ENCODE measurements at regions not wholly inside any gene's neighbourhood (a gene's known extent, or its start where the extent isn't known, plus 50 kb on each side); places are given as distances from the start of the nearest gene placed in this dataset.

DNA sequence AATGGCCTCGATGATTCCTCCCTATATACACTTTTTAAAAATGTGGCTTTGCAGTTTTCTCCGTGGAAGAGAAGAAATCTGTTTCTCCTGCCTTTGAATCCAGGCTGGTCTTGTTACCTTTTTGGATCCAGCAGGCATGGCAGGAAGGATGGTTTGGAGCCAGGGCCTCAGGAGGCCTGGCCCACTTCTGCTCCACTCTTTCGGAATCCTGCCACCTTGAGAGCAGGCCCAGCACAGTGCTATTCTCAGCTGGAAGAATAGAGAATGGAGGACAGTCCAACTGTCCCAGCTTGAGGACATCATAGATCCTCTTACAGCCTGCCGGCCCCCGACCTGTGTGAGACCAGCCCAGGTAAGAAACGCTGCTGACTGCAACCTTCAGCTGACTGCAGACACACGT, 421.5 kb downstream of the FUT8 start:
- DNase-seq = no peak
- Mint-ChIP-seq H3K4me3 (no peak overlapping the region), H3K27me3 (ENCODE audit: insufficient read depth) (peaks cover 38% of the 10 kb centered on the region), H3K27ac (no peak overlapping the region), H3K36me3 (ENCODE audit: low read depth) (no peaks in the 10 kb centered on the region), H3K4me1 (peaks cover 31% of the 10 kb centered on the region), H3K9me3 (no peaks in the 10 kb centered on the region)
- TF ChIP-seq CTCF (conservative IDR thresholded peaks at IDR 0.05) = no peak
- peaks cover 2% of the 10 kb centered on the region for H3K4me1 ChIP-seq (ENCODE audit: control insufficient read depth, insufficient read depth, low read length)
- no peak overlapping the region for H3K4me3 ChIP-seq (ENCODE audit: low read length)
- H3K9ac ChIP-seq (ENCODE audit: extremely low read depth, low read length, poor library complexity, severe bottlenecking) = no peak overlapping the region
- no peak overlapping the region for H3K27ac ChIP-seq (ENCODE audit: low read depth, low read length)
- no peaks in the 10 kb centered on the region for H3K36me3 ChIP-seq (ENCODE audit: control insufficient read depth, insufficient read depth, low read length)
- WGBS, 2 experiments (ENCODE audit: insufficient coverage in 1 of 2, insufficient read length in 1 of 2) = 90 to 93% methylated on average over 6 to 7 of the region's 7 CpGs
- peaks cover 3% of the 10 kb centered on the region for H3K27me3 ChIP-seq (ENCODE audit: control insufficient read depth, insufficient read depth, low read length, poor library complexity, severe bottlenecking)
- H3K9me3 ChIP-seq (ENCODE audit: control insufficient read depth, low read length) = no peaks in the 10 kb centered on the region

DNA sequence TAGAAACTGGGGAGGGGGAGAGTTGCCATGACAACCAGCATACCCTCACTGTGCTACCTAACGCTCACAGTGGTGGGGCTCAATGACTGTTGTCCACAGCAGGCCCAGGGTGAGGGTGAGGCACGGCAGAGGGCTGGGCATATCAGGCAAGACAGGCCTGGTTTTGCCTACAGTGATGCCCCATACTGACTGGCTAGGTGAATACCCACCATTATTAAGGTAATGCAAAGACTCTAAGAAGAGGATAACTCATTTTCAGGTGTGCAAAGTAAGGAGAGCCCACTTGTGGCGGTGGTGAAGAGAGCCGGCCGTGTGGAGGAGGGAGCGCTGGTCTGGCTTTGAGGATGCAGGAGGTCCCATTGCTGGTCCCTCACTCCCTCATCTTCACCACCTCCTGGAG, 422.3 kb downstream of the FUT8 start:
- Mint-ChIP-seq H3K4me3 (no peak overlapping the region), H3K9me3 (no peaks in the 10 kb centered on the region), H3K27ac (no peak overlapping the region), H3K27me3 (ENCODE audit: insufficient read depth) (peaks cover 37% of the 10 kb centered on the region), H3K36me3 (ENCODE audit: low read depth) (no peaks in the 10 kb centered on the region), H3K4me1 (peaks cover 29% of the 10 kb centered on the region)
- no peak overlapping the region for H3K4me3 ChIP-seq (ENCODE audit: low read length)
- no peak overlapping the region for H3K9ac ChIP-seq (ENCODE audit: extremely low read depth, low read length, poor library complexity, severe bottlenecking)
- no peak for TF ChIP-seq CTCF (conservative IDR thresholded peaks at IDR 0.05)
- DNase-seq = peak; percentile 61
- H3K4me1 ChIP-seq (ENCODE audit: control insufficient read depth, insufficient read depth, low read length) = peaks cover 2% of the 10 kb centered on the region
- H3K27ac ChIP-seq (ENCODE audit: low read depth, low read length) = no peak overlapping the region
- H3K27me3 ChIP-seq (ENCODE audit: control insufficient read depth, insufficient read depth, low read length, poor library complexity, severe bottlenecking) = no peaks in the 10 kb centered on the region
- H3K36me3 ChIP-seq (ENCODE audit: control insufficient read depth, insufficient read depth, low read length) = no peaks in the 10 kb centered on the region
- no peaks in the 10 kb centered on the region for H3K9me3 ChIP-seq (ENCODE audit: control insufficient read depth, low read length)
- 91% methylated on average over 6 of the region's 6 CpGs; no CpG with 5 or more reads in 1 of the 2 experiments for WGBS, 2 experiments (ENCODE audit: insufficient coverage in 1 of 2, insufficient read length in 1 of 2)

GRCh38 chr14:65835501-65835900, 423.0 kb downstream of the FUT8 start:
- Histone ChIP-seq H3K4me3 (ENCODE audit: low read length) (no peak overlapping the region), H3K27ac (ENCODE audit: low read depth, low read length) (no peak overlapping the region), H3K27me3 (ENCODE audit: control insufficient read depth, insufficient read depth, low read length, poor library complexity, severe bottlenecking) (no peaks in the 10 kb centered on the region), H3K4me1 (ENCODE audit: control insufficient read depth, insufficient read depth, low read length) (peaks cover 2% of the 10 kb centered on the region), H3K36me3 (ENCODE audit: control insufficient read depth, insufficient read depth, low read length) (no peaks in the 10 kb centered on the region), H3K9ac (ENCODE audit: extremely low read depth, low read length, poor library complexity, severe bottlenecking) (no peak overlapping the region), H3K9me3 (ENCODE audit: control insufficient read depth, low read length) (no peaks in the 10 kb centered on the region)
- Mint-ChIP-seq H3K4me1 (peaks cover 33% of the 10 kb centered on the region), H3K27me3 (ENCODE audit: insufficient read depth) (peaks cover 32% of the 10 kb centered on the region), H3K36me3 (ENCODE audit: low read depth) (no peaks in the 10 kb centered on the region), H3K4me3 (no peak overlapping the region), H3K9me3 (no peaks in the 10 kb centered on the region), H3K27ac (no peak overlapping the region)
- no peak for TF ChIP-seq CTCF (conservative IDR thresholded peaks at IDR 0.05)
- WGBS, 2 experiments (ENCODE audit: insufficient coverage in 1 of 2, insufficient read length in 1 of 2) = 83 to 95% methylated on average over 1 to 4 of the region's 4 CpGs
- DNase-seq = no peak

Data from endodermal cell (in vitro differentiated cells).